ENCODE measurements at regions not wholly inside any gene's neighbourhood (a gene's known extent, or its start where the extent isn't known, plus 50 kb on each side); places are given as distances from the start of the nearest gene placed in this dataset.

DNA sequence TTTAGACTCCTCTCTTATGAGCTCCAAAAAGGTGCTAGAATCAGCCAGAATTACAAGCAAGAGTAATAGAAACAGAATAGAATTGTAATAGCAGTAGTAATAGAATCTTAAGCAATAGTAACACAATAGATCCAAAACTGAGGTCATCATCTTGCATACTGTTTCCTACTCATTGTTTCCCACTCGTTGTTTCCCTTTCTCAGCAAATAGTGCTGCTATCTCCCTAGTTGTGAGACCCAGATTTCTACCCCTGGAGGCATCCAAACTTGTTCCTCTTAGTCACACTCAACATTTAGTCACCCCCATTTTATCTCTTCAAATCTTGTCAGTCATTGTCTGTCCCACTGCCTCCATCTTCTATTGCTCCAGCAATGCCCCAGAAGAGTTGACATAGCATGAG is 356.9 kb upstream of the MARCKS start:
- no peak for DNase-seq (ENCODE audit: low spot score)

DNA sequence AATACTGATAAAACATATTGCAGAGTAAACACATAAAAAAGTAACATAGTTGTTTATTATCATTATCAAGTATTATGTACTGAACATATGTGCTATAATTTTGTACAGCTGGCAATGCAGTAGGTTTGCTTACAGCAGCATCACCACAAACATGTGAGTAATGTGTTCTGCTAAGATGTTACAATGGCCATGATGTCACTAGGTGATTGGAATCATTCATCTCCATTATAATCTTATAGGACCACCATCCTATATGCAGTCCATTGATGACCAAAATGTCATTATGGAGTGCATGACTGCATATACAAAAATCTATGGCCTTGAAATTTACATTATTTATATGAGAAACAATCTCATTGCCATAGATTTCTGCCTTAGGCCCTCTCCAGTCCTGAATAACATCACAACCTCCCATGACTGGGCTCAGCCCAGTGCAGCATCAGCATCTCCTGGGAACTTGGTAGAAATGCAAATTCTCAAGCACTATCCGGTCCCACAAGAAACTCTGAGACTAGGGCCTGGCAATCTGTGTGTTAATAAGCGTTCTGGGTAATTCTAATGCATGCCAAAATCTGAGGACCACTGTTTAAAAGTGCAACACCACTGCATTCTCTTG is 352.0 kb upstream of the MARCKS start:
- DNase-seq (ENCODE audit: low spot score), result no peak

DNA sequence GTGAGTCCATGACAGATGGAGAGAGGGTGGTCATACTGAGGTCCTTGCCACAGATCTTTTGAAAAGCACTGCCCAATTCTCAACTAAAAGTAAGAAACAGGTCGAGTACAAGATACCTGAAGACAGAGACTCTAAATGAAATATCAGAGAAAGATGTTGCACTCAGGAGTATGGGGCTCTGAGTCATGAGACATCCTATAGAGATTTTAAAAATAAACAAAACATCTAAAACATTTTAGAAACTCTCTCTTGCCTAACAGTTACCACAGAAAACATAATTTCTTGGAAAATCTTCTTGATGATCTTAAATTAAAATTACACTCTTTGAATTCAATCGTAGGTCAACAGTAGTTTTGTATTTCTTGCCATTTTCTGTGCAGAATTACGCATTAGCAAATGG is 348.9 kb upstream of the MARCKS start:
- no peak for DNase-seq (ENCODE audit: low spot score)

DNA sequence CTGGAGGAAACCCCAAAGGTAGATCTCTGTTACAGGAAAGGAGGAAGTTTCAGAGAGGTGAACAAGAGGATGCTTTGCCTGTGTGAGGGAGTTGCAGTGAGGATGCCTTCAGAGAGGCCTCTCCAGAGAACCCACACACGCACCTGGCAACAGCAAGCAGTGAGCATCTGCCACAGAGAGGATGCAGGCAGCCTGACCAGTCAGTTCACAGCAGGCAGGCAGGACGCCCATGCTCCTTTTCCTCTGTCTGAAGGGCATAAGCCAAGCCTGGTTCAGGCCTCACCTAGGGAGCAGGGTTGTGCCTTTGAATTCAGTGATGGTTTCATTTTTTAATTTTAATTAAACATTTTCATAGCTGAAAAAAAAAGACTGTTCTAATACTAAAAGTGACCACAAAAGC is 346.0 kb upstream of the MARCKS start:
- DNase-seq (ENCODE audit: low spot score), result no peak

DNA sequence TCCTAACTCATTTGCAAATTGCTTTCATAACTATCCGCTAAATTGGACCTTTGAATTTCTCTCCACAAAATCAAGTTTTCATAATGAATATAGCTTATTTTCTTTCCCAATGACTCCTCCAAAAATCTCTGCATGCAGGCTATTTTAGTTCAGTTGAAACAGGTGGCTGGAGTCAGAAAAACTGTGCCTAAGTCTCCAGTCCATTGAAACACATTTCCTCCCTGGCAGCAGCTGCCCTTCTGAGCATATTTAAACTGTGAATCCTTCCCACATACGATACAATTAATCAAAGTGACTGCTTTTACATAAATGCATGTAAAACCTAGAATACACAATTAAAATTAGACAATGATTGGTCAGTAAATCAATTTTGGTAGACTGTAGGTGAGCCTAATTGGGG is 344.6 kb upstream of the MARCKS start:
- no peak for DNase-seq (ENCODE audit: low spot score)

DNA sequence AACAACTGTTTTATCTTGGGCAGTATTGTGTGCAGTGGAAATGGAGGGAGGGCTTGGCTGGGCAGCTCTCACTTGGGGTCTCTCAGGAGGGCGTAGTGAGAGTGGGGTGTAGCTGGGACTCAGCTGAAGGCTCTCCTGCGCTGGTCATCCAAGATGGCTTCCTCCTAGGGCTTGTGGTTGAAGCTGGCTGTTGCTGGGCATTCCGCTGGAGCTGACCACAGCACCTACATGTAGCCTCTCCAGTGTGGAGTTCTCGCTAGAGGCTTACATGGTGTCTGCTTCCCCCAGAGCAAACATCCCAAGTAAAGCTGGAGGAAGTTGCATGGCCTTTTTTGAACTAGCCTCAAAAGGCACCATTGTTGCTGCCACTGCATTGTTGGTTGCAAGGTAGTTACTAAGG is 344.1 kb upstream of the MARCKS start:
- DNase-seq (ENCODE audit: low spot score), result no peak

DNA sequence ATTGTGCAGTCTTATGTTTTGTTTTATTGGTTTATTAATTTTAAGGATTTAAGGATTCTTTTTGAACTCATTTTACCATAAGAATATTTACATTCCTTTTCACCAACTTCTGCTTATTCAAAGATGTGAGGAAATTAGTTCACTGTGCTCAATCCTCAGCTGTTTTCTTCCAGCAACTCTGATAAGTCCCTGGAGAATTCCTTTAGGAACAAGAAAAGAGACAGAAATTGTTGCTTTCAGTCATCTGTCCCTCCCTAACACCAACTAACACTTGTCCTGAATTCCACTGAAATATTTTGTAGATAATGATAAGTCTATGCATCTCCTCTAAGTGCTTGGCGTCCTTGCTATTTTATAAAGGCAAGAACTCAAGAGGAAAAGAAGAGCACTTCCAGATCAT is 334.8 kb upstream of the MARCKS start:
- no peak for DNase-seq (ENCODE audit: low spot score)

DNA sequence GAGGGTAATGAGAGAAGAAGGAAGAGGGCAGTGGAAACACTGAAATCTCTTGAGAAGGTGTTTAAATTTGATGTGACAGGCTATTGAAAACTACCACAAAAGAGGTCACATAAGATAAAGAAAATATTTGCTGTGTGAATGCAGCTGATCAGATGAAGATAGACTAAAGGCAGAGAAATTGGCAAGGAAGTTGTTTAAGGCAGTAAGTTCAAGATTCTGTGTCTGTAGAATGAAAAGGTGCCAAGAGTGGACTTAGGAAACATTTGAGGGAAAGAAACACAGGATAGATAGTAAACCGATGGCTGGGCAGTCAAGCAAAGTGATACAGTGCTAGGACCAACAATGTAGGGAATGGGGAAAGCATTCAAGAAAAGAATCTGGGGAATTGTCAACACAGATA is 332.3 kb upstream of the MARCKS start:
- DNase-seq (ENCODE audit: low spot score), result no peak

DNA sequence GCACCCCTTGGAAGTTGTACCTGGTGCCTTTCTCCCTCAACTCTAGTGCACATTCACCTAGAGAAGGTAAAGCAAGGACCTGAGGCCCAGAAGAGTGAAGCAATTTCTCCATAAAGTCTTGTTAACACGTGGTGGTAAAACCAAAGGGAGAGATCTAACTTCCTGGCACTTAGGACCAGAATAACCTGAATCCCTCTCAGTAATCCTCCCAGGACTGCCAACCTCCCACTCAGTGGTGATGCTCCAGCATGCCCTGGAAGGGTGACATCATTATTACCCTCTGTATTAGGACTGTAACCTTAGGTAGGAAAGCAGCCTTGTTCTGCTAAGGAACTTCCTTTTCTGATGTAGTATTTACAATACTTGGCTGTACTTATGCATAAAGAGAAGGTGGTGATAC is 330.6 kb upstream of the MARCKS start:
- no peak for DNase-seq (ENCODE audit: low spot score)

DNA sequence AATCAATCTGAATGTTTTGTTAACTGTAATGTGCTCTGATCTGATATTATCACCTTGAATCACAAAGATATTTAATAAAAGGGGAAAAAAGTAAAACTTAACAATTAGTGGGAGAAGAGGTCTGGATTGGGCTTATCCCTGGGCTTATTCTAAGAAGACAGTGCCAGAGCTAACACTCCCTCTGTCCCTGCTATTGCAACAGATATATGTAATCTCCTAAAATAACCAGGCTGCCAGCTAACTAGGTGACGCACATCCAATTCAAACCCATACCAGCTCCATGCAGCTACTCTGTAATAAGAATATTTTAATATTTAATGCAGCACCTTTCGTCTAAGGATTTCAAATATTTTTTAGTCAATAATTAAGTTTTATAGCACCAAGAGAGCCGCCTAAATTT is 330.1 kb upstream of the MARCKS start:
- DNase-seq (ENCODE audit: low spot score), result no peak

DNA sequence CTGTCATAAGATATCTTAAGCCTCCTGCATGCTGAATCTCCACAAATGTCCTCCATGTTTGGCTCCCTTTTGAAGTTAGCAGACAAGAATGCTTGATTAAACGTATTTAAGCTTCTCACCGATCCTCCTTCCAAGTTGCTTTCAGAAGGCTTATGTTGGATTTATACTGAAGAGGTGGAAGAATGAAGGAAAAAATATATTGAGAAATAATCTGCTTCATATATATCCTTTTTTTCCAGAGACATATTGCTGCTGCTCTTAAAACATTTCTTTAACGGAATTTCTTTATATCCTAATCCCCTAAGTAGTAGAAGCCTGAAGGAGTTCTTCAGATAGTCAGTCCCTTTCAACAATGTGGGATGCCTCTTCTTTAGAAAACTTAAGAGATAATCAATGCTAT is 329.0 kb upstream of the MARCKS start:
- DNase-seq (ENCODE audit: low spot score), result no peak

DNA sequence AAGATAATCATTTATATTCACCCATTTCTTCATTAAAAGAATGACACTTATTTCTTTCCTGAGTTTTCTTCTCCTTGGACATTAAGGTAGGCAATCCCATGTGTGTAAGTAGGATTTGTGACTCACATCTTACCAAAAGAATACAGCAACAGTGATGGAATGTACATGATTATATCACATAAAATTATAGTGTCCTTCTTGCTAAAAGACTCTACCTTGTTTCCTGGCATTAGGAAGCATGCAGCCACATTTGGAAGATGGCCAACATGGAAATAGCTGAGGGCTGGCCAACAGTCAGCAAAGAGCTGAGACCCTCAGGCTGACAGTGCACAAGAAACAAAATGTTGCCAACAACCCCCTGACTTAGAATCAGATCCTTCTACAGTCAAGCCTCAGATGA is 327.9 kb upstream of the MARCKS start:
- no peak for DNase-seq (ENCODE audit: low spot score)

DNA sequence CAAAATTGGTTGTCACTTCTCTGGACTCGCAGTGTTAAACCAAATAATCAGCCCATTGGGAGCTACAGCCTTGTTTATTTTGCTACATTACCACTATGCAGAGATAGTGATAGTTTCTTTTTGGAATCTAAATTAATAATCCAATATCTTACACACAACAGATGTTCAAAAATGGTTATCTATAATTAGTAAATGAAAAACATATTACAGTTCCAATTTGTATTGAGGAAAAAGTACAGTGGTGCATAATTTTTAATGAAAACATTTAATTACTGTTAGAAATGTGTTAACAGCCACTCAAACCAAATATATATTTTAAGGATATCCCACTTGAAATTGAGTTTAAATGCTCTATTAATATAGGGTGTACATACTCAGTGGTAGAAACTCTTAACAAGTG is 327.3 kb upstream of the MARCKS start:
- DNase-seq (ENCODE audit: low spot score), result no peak

DNA sequence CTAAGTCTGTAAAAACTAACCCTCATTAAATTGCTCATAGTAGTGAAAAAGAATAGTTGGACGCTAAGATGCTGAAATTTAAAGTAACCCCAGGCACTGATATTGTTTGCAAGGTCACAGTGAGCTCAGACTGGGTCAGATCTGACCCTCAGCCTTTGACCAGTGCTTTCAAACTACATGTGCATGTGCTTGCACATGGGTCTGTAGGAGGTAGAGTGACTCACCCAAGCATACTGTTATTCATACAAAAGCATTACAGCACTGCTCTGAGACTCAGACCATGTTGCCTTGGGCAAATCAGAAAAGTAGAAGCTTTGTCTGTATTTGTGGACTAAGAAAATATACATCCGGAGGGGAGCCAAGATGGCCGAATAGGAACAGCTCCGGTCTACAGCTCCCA is 326.4 kb upstream of the MARCKS start:
- peak; percentile 79 for DNase-seq (ENCODE audit: low spot score)

DNA sequence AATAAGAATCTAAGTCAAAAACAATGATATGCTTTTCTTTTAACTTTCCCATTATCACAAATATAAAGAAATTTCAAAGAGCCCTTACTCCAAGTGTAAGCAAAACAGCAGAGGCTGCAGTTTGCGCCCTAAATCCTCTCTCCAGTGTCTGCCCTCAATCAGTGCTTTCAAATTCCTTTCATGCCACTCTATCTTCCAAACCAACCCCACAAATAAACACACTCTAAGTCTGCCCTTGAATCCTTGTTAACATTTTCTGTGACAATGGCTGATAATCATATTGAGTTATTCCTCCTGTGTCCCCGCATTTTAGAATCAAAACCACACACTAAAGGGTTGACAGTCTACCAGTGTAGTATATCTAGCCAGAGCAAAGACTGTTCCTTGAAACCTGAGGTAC is 317.9 kb upstream of the MARCKS start:
- no peak for DNase-seq (ENCODE audit: low spot score)

DNA sequence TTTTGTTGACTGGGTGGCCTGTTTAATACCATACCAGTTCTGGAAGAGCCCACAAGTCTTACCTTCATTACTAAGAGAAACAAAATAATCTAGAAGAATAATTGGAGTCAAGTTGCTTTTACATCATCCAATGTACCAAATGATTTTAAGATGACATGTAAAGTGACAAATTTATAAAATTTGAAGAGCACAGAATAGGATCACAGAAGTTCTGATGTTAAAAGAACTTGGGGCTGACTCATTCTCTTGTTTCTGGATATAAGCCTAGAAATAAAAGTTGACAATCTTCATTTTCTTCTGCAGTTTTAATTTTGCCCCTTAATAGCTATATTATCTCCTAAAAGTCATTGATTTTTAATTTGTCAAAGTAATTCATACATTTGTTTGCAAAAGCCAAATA is 317.5 kb upstream of the MARCKS start:
- DNase-seq (ENCODE audit: low spot score), result no peak

DNA sequence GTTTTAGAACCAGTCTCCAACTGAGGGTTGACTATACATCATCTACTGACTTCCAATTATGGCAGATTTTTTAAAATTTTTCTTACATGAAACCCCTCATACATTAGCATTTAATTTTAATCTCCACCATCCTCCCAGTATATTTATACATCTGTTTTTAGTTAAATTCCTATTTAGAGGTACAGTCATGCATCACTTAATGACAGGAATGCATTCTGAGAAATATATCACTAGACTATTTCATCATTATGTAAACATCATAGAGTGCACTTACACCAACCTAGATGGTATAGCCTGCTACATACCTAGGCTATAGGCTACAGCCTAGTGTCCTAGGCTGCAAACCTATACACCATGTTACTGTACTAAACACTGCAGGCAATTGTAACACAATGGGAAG is 316.7 kb upstream of the MARCKS start:
- no peak for DNase-seq (ENCODE audit: low spot score)

DNA sequence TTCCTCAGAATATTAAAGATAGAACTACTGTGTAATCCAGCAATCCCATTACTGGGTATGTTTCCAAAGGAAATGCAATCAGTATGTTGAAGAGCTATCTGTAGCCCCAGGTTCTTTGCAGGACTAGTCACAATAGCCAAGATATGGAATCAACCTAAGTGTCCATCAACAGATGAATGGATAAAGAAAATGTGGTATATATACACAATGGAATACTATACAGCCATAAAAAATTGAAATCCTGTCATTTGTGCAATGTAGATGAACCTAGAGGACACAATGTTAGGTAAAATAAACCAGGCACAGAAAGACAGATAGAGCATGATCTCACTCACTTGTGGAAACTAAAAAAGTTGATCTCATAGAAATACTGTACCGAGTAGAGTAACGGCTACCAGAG is 306.0 kb upstream of the MARCKS start:
- no peak for DNase-seq (ENCODE audit: low spot score)

DNA sequence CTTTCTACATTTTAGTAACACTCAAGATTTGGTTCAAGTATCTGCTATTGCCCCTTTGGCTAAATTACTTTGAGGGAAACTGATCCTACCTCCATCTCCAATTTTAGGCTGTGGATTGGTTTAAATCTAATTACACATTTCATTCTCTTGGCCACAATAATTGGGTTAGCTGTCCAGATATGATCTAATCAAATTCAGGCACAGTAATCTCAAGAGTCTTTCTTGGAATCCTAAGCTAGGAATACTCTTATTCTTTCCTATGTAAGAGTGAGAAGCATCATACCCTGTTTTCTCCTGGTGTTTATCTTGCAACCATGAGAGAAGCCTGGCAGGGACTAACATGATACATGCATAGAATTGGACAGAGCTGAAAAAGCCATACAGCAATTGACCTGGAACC is 300.4 kb upstream of the MARCKS start:
- DNase-seq (ENCODE audit: low spot score), result no peak

DNA sequence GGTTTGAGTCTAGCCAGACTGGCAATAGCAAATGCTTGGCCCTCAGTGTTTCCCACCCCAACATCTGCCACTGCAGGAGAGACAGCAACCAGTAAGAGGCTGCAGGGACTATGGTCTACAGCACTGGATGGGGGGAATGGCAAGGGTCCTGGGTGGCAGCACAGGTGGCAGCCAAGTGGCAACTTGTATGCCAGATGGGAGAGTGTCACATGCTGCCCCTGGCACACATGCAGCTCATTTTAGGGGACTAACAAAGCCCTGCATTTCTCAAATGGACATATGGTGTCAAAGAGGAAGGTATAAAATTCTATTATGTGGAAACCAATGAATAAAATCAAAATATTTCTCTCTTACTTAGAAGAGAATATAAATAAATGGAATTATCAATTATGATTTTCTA is 298.7 kb upstream of the MARCKS start:
- no peak for DNase-seq (ENCODE audit: low spot score)

DNA sequence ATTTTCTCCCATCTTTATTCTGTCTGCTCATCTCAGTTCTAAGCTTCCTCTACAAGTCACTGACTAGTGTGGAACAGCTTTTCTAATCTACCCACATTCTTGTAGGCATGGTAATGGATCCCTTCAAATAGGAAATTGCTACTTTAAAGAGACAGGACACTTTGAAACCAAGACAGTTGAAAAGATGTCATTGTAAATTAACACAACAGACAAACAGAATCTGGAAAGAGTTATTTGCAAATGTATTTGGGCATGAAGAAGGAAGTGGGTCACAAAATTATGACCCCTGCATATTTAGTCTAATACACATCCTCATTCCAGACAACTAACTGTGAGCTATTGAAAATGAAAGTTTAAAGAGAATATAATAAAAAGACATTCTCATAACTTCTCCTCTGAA is 298.2 kb upstream of the MARCKS start:
- DNase-seq (ENCODE audit: low spot score), result no peak

DNA sequence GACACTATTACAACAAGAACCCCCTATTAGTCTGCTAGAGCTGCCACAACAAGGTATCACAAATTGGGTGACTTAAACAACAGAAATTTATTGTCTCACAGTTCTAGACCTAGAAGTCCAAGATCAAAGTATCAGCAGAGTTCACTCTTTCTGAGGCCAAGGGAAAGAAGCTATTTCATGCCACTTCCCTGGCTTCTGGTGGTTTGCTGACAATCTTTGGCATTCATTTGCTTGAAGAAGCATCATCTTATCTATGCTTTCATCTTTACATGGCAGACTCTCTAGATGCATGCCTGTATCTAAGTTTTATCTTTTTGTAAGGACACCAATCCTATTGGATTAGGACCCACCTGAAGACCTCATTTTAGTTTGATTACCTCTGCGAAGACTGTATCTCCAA is 296.8 kb upstream of the MARCKS start:
- DNase-seq (ENCODE audit: low spot score), result no peak

DNA sequence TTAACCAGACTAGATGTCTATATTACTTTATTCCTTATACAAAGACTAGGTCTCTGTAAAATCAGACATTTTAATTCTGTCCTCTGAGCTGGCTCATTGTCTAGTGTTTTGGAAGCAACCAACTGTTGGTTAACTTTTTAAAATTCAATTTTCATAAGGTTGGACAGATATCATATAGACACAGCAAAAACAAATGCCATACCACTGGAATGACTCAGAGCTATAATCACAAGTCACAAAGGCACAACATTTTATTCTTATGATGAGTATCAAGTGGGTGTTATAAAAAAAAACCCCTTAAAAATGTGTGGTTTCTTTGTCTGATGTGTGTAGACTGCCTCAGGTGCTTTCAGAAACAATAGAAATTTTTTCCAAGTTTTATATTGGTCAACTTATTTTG is 296.2 kb upstream of the MARCKS start:
- DNase-seq (ENCODE audit: low spot score), result peak; percentile 11

DNA sequence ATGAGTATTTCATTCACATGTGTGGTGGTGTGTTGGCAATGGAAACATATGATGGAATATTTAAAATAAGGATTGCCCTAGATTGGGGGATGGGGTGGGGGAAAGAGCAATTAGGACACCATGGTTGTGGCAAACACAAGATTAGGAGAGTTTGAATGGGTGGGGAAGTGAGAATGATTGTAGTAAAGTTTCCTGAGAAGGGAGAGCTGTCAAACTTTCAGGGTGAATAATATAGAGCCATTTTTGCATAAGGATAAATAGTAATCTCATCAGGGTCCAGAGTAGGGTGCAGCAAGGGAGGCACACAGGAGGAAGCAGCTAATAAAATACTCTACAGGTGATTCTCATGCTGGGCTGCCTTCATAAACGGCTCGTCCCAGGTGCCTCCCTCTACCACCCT is 294.9 kb upstream of the MARCKS start:
- no peak for DNase-seq (ENCODE audit: low spot score)
